A673 (cell line): ENCODE measurements at regions not wholly inside any gene's neighbourhood (a gene's known extent, or its start where the extent isn't known, plus 50 kb on each side); places are given as distances from the start of the nearest gene placed in this dataset.

ENCODE experiments used
- CTCF ChIP-seq: fragments of 300-800, 200-600 bp; sonication (generic); conservative IDR thresholded peaks from 2 replicates; pipeline ENCODE4 v1.5.1; 2017; ENCODE audit warnings: low read depth, mild to moderate bottlenecking, antibody characterized with exemption, low read length, moderate library complexity, mixed read lengths
- EZH2 ChIP-seq: fragments of 200-600 bp; sonication (generic); IDR thresholded peaks from 2 replicates; pipeline ENCODE4 v1.6.1; 2017; ENCODE audit warnings: borderline replicate concordance, low read depth, mild to moderate bottlenecking, mixed read lengths, antibody characterized with exemption, low read length; ENCODE audit not compliant: poor library complexity, severe bottlenecking

- TF ChIP-seq CTCF (no peak), EZH2 (no peak)
Measured at GRCh38 chr6:16069222-16069621, 59.7 kb upstream of the MYLIP start.
